ENCODE measurements at regions not wholly inside any gene's neighbourhood (a gene's known extent, or its start where the extent isn't known, plus 50 kb on each side); places are given as distances from the start of the nearest gene placed in this dataset.

DNA sequence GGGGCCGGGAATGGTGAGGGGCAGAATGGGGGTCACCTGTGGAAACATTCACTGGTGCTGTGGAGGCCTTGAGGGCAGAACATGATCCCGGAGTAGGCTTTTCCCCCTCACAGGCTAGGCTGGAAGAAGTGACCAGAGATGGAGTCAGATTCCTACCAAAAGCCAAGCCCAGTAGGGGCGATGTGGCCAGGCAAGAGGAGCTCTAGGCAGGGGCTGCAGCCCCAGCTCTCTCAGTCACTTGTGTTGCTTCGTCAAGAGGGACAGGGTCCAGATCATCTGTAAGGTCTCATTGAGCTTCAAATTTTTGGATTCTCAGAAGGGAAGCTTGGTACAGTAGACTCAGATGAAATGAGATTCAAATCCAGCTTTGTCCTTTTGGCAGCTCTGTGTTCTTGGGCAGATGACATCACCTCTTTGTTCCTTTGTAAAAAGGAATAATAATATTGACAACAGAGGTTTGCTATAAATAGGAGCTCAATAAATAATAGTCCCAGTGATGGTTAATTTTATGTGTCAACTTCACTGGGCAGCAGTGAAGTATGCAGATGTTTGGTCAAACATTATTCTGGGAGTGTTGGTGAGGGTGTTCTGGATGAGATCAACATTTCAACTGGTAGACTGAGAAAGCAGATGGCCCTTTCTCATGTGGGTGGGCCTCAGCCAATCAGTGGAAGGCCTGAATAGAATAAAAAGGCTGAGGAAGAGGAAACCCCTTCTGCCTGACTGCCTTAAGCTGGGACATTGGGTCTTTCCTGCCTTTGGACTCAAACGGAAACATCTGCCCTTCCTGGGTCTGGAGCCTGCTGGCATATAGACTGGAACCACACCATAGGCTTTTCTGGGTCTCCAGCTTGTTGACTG lies 324.7 kb upstream of the USP24 start:
- no peak for TF ChIP-seq NPAS2 (CRISPR knock-in tag; IDR thresholded peaks at IDR 0.05; ENCODE audit: borderline replicate concordance)
- TF ChIP-seq ZNF44 (CRISPR knock-in tag; IDR thresholded peaks at IDR 0.05) = no peak
- TF ChIP-seq, protein P1, sequence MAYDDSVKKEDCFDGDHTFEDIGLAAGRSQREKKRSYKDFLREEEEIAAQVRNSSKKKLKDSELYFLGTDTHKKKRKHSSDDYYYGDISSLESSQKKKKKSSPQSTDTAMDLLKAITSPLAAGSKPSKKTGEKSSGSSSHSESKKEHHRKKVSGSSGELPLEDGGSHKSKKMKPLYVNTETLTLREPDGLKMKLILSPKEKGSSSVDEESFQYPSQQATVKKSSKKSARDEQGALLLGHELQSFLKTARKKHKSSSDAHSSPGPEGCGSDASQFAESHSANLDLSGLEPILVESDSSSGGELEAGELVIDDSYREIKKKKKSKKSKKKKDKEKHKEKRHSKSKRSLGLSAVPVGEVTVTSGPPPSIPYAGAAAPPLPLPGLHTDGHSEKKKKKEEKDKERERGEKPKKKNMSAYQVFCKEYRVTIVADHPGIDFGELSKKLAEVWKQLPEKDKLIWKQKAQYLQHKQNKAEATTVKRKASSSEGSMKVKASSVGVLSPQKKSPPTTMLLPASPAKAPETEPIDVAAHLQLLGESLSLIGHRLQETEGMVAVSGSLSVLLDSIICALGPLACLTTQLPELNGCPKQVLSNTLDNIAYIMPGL (CRISPR knock-in tag; IDR thresholded peaks at IDR 0.05; ENCODE audit: borderline replicate concordance in 1 of 2, low read depth in 1 of 2) = no peak
- no peak for TF ChIP-seq NBN (conservative IDR thresholded peaks at IDR 0.05)
- no peak for TF ChIP-seq ZNF17 (CRISPR knock-in tag; IDR thresholded peaks at IDR 0.05)
- TF ChIP-seq ZNF652 (CRISPR knock-in tag; IDR thresholded peaks at IDR 0.05; ENCODE audit: borderline replicate concordance, low read depth) = no peak
- TF ChIP-seq, protein P2, sequence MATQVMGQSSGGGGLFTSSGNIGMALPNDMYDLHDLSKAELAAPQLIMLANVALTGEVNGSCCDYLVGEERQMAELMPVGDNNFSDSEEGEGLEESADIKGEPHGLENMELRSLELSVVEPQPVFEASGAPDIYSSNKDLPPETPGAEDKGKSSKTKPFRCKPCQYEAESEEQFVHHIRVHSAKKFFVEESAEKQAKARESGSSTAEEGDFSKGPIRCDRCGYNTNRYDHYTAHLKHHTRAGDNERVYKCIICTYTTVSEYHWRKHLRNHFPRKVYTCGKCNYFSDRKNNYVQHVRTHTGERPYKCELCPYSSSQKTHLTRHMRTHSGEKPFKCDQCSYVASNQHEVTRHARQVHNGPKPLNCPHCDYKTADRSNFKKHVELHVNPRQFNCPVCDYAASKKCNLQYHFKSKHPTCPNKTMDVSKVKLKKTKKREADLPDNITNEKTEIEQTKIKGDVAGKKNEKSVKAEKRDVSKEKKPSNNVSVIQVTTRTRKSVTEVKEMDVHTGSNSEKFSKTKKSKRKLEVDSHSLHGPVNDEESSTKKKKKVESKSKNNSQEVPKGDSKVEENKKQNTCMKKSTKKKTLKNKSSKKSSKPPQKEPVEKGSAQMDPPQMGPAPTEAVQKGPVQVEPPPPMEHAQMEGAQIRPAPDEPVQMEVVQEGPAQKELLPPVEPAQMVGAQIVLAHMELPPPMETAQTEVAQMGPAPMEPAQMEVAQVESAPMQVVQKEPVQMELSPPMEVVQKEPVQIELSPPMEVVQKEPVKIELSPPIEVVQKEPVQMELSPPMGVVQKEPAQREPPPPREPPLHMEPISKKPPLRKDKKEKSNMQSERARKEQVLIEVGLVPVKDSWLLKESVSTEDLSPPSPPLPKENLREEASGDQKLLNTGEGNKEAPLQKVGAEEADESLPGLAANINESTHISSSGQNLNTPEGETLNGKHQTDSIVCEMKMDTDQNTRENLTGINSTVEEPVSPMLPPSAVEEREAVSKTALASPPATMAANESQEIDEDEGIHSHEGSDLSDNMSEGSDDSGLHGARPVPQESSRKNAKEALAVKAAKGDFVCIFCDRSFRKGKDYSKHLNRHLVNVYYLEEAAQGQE (IDR thresholded peaks at IDR 0.05; ENCODE audit: borderline replicate concordance in 1 of 2, low read depth in 1 of 2, low read length in 2 of 2) = no peak
- TF ChIP-seq BRD4 (CRISPR knock-in tag; IDR thresholded peaks at IDR 0.05) = no peak
- TF ChIP-seq SMAD3 (CRISPR knock-in tag; IDR thresholded peaks at IDR 0.05) = no peak
- TF ChIP-seq PRMT3 (CRISPR knock-in tag; IDR thresholded peaks at IDR 0.05; ENCODE audit: borderline replicate concordance, low read depth) = no peak
- no peak for TF ChIP-seq EP300 (IDR thresholded peaks at IDR 0.05; ENCODE audit: low read depth in 2 of 2, low read length in 2 of 2)
- TF ChIP-seq EP300 (CRISPR knock-in tag; IDR thresholded peaks at IDR 0.05; ENCODE audit: borderline replicate concordance) = no peak
- no peak for TF ChIP-seq ZIK1 (CRISPR knock-in tag; IDR thresholded peaks at IDR 0.05; ENCODE audit: borderline replicate concordance, low read depth)
